IPS DF 4.7 (cell line): ENCODE measurements at regions not wholly inside any gene's neighbourhood (a gene's known extent, or its start where the extent isn't known, plus 50 kb on each side); places are given as distances from the start of the nearest gene placed in this dataset.
"Not testable (repeated sequence)": the region's sequence is repeated elsewhere in the genome, so short reads cannot be mapped to it uniquely, and the experiment has no call there.

Experiments used
- DNase-seq: peaks from one replicate; pipeline ENCODE4 v3.0.0-alpha.2; 2013; ENCODE audit warnings: low spot score; ENCODE audit errors: extremely low read depth

DNA sequence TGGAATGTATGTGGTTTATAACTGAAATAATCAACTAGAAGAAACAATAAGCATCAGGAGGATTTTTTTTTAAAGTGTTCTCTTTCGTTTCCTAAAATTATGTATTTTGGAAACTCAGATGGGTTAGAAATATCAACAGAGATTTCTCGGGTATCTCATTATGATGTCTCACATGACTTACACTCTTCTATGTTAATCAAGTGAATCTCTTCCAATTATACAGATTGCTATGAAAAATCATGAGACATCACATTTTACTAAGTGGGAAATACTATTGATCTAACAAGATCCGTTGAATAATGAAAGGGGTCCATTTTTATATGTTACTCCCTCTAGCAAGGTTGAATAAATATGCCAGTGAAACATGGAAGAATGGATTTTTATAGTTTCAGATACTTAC is 54.7 kb upstream of the NRIP1 start:
- no peak for DNase-seq

DNA sequence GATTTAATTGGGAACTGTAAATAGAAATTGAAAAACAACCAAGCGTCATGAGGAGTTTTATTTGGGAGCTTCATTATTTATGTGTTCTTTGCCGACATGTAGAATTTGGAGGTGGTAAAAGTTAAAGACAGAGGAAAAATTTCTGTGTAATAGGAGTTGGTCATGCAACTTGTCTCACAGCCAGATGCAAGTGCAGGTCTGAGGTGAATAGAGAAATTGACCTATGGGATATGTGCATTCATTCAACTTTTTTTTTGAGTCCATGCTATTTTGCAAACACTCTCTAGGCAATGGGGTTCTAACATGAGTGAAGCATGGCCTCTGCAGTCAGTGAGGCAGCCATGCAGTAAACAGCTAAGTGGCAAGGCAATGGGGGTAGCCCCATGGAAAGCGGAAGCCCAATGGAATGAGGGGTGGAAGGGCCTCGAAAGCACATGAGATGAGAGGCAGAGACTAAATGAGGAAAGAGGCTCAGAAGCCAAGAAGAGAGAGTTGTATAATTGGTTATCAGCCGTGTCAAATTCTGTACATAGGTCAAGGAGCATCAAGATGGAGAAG is 56.4 kb upstream of the NRIP1 start:
- no peak for DNase-seq

DNA sequence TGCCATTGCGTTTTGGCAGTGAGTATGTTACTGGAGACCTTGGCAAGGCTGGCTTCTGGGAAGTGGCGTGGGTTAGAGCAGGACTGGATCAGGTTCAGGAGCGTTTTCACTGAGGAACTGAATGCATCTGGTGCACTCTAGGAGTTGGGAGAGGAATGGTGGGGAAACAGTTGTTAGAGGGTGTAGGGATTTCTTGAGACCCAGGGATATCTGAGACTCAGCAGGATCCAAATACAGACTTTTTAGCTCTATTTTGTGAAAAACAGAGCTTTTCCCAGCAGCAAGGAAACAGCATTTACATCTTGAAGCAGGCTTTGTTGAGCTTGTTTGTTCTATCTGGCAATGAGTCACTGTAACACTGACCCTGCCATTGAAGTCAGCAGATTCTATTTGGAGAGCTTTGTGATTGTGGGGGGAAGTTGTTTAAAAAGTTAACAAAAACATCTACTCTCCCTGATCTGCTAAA is 56.9 kb upstream of the NRIP1 start:
- DNase-seq = peak; percentile 28

DNA sequence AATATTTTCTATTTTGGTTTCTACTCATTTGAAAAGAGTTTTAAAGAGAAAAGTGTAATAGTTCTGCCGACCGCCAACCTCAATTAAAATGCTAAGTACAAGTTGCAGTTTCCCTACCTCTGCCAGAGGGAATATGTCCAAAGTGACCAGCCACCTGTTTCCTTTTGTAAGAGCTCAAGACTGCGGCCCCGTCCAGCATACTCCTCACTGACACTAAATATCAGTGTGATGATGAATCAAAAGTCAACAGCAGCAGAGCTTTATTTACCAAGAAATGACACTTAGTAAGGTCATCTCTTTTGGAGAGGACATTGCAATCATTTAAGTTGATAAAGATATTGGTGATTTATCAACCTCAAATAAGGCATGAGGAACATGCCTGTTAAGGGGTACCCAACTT is 57.4 kb upstream of the NRIP1 start:
- no peak for DNase-seq

DNA sequence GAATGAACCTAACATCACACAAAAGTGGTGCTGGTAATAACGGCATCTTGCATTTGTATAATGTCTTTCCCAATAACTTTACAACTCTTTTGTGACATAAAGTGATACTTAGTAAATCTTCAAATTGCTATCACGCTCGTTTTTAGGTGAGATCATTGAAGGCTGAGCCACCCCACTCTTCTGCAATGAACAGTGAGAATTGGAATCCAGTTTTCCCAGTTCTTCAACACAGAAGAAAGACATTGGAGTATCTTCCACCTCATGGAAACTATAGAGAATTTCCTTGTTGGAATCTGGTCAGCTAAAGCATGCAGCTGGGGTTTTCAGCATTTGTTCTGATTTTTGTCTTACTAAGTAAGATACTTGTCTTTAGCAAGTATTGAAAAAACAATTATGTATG is 59.9 kb upstream of the NRIP1 start:
- DNase-seq = no peak

DNA sequence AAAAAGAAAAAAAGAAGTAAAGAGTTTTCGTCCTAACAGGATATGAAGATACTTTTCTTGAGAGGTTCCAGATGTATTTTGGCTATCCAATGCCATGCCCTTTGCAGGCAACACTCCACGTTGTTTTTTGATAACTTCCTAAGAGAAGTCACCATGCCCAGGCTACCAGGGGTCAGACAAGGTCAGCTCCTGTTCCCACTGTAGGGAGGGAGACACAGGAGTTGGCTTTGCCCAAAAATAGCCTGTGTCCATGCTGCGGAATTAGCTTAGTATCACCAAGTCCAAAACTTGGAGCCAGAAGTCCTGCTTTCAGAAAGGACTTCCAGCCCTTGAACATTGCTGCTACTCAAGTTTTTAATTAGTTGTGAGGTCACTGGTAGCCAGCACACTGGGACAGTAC is 62.1 kb upstream of the NRIP1 start:
- no peak for DNase-seq

DNA sequence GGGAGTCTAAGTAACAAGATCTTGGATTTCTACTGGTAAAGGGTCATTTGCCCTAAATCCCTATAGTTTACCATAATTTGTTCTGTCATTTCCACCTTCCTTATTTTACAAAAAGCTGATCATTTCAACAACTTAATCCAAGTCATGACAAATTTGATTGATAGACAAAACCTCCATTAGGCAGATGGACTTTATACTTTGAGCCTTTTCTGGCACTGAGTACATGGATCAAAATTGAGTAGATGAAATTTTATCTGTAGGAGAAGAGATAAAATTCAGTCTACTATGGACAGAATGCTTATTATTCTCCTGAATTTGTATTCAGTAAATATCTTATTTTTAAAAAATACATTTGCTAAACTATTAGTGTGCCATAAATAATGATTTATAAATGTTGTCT is 62.6 kb upstream of the NRIP1 start:
- no peak for DNase-seq

DNA sequence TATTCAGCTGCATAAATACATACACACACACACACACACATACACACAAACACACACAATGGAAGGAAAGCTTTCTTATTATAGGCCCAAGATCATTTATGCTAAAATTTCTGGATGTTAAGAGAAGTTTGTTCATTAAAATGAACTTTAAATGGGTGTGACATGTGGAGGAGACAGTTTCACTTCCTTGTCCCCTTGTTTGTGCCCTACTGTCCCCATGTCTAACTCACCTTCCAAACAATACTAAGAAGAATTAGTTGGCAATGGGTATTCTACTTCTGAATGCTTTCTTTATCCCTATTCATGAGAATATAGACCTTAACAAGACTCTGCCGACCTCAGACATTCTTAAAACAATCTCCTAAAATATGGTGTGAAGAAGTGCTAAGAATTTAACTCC is 63.5 kb upstream of the NRIP1 start:
- DNase-seq = no peak

DNA sequence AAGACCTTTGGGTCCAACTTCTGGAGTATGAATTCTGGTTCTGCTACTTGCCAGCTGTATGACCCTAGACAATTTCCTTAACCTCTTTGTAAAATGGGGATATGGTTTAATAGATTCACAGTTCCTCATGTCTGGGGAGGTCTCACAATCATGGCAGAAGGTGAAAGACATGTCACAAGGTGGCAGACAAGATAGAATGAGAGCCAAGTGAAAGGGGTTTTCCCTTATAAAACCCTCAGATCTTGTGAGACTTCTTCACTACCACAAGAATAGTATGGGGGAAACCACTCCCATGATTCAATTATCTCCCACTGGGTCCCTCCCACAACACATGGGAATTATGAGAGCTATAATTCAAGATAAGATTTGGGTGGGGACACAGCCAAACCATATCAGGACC is 63.9 kb upstream of the NRIP1 start:
- not testable (repeated sequence) for DNase-seq

DNA sequence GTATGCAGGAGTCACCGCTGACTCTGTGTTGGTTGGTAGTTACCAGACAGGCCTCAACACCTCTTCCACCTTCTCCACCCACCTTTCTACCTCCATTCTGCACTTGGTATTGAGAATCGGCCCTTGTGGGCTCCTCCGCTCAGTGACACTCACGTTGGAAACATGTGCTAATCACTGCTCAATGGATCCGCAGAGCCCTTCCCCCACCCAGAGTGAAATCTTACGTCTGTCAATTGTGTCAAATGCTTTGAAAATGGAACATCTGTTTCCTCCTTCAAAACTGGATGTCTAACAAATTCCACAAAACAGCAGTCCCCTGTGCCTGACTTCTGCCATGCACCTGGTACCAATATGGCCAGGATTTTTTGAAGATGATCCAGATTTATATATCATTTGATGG is 65.5 kb upstream of the NRIP1 start:
- no peak for DNase-seq

DNA sequence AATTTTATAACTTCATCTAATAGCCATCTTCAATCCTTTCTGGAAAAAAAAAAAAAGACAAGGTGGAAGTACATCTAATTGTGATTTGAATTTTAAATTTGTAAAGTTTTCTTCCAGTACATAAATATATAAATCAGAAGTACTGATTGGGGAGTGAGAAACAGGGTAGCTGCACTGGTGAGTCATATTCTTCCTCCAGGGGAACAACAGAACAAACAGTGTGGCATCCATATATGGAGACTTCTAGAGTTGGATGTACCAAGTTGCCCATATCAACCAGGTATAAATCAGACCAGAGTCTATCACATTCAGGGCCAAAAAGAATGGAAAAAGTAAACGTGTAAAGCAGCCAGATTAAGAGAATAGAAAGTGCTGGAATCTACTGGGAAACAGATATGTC is 66.0 kb upstream of the NRIP1 start:
- DNase-seq = no peak

DNA sequence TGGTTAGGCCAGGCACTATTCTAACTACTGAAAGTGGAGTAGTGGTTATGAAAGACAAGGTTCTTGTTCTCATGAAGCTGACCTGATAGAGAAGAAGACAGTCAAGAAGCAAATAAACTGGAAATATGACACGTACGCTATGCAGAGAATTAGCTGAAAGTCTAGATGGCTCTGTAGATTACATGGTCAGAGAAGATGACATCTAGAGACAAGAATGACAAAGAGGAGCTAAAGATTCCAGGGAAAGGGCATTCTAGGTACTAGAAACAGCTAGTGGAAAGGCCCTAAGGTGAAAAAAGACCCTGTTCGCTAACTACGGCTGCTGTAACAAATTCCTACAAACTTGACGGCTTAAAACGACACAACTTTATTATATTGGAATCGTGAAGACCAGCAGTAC is 68.0 kb upstream of the NRIP1 start:
- DNase-seq = no peak

DNA sequence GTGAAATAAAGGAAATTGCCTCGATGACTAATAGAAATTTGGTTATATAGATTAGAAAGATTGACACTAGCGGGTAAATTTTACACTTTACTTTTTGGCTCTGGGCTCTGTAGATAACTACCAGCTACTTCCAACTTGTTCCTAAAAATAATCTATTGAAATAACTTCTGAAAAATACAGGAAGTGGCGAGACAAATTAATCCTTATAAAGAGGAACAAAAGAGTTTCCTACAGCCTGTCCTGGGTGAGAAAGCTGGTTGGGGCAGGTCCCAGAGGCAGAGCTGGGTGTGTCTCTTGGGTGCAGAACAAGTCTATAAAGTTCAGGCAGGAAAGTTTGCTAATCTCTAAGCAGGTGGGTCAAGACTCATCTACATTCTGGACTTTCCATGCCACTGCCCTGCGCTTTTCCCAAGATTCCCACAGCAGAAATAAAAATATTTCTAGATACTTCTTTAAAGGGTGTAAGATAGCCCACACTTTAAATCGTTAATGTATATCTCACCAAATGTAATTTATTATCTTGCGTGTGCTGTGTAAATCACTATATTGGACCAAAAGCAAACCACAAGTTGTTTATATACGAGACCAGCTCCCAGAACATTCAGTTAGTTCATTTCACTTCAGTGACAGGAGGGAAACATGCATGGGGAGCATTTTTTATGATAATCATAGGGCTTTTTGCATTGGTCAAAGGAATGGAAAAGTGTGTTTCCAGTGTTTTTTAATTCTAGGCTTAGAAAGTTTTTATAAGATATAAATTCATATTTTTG is 70.1 kb upstream of the NRIP1 start:
- no peak for DNase-seq

DNA sequence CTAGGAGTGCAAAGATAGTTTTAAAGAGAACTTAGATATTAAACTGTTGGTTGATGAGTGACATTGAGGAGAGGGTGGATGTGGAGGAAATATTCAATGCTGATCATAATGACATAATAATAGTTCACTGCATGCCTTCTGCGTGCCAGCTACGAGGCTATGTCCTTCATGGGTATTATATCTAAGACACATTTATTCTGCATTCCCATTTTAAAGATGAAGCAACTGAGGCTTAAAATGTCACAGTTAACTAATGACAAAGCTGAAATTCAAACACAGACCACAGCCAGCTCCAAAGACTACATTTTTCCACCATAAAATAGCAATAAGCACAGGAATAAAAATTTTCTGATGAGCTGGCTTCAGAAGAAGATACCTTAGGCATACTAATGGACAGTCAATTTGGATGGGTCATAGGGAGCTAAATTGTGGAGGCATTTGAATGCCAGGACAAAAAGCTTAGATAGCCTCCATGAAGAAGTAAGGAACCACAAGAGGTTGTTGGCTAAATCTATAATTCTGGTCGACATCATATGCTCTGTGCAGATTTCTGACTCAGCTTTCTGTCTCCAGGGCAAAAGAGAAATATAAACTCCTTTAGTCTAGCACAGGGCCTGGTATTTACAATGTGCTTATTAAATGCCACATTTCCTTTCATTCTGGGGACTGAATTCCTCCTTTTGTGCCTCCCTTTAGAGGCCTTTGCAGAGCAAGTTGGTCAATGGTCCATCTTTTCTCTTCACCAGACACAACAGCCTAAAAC is 71.2 kb upstream of the NRIP1 start:
- no peak for DNase-seq

DNA sequence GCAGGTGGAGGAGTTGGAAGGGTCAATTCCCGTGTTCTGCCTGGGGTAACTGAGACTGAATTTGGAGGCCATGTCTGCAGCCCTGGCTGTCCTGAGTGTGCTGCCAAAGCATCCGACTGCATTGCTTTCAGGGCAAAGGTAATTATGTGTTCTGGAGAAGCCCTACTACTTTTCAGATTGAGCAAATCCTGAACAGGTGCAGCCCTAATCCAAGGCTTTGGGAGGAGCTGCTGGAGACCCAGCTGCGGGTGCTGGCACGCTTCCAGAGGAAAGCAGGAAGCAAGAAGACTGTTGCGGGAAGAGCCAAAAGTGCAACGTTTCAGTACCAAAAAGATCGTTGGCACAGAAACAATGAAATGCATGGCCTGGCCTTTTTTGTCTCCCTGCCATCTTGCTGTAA is 73.7 kb upstream of the NRIP1 start:
- DNase-seq = no peak

DNA sequence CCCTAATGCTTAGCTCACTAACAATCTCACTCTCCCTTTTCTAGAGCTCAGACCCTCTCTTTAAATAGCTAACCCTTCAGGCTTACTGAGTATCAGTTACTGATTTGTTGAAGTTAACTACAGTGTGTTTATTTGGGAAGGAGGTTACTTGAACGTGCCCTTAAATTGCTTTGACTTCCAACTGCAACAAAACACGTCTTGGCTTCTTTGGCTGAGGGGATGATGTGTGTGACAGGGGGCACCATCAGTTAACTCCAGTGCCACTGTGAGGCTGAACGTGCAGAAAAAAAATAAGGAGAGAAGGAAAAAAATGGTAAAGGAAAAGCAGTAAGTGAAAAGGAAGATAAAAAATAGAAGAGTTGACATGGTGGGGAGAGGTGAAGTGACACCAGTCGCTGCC is 75.1 kb upstream of the NRIP1 start:
- no peak for DNase-seq

DNA sequence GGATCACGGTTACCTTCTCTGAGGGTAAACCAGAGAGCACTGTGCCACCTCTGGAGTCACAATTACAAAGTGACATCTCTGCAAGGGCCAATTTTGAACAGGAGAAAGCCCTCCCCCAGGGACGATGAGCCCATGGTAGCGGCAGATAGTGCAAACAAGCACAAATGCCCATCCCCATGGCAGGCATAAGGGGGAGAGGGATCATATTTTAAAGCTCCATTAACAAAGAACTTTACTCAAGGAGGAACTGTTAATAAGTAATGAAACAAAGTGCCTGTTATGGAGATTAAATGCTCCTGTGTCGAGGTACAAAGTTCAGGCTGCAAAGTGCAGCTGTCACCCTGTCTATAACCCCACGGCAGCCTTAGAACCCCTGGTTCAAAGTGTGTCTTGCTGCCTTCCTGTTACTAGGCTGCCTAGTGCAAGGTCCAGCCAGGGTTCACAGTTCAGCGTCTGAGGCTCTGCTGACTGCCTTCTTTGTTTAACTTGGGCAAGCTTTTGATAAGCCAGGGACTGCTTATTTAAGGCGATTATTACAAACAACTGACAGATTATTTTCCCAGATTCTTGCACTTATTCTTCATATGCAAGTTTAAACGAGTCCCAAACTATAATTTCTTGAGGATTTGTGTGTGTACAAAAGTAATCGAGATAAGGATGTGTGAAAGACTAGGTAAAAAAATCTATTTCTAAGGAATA is 75.7 kb upstream of the NRIP1 start:
- DNase-seq = no peak

DNA sequence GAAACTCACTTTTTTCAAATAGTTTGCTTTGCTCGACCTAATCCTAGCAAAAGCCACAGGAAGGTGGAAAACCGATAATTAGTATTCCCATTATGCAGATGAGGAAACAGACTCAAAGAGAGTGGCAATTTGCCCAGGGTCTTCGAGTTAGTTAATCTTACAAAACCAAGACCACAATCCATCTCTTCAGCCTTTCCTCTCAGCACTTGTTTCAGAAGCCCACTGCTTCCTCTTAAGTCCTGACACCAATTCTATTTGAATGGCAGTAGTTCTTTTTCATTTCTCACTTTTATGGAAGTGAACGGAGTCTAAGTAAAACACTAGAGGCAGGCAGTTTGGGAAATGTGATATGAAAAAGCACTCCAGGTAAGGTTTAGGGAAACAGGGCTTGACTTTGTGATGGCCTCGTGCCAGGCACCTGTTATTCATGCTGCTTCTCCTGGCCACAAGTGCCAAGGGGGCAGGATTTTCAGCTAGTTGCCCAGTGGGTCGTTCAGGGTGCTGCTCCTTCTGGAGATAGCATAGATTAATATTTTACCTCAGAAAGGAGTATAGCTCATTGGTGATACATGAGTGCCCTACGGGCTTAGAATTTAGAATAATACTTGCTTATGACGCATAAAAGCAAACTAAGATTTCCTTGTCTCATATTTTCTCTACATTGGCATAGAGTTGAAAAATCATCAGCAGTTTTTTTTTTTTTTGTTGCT is 76.6 kb upstream of the NRIP1 start:
- DNase-seq = no peak

DNA sequence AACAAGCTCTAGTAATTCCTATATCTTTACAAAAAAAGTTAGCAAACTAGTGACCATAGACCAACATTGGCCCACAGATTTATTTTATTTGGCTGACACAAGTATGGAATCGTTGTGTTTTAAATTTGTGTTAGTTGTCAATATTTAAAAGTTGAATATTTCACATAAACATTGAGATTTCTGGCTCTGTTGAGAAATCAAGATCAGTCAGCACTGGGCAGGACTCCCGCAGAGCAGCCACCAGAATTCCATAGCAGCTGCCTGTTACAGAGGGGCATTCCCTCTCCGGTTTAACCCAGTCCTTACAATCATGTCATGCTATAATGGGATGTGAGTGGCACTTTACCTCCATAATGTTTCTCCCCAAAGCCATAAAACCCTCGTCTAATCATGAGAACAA is 79.2 kb upstream of the NRIP1 start:
- DNase-seq = no peak

DNA sequence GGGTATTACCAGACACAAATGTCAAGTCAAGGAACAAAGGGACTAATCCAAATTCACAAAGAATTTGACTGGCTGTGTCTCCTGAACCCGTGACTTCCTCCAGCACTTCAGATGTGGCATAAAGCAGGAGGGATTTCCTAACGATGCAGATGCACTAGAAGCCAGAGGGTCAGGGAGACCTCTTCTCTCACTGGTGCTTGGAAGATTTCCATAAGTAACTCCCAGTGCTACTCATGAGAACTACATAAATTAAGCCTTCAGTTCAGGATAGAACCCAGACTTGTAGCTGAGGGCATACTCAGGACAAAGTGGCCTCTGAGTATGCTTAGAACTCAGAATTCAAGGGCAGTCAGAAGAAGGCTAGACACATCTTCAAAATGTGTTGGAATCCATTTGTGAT is 83.6 kb upstream of the NRIP1 start:
- DNase-seq = no peak

DNA sequence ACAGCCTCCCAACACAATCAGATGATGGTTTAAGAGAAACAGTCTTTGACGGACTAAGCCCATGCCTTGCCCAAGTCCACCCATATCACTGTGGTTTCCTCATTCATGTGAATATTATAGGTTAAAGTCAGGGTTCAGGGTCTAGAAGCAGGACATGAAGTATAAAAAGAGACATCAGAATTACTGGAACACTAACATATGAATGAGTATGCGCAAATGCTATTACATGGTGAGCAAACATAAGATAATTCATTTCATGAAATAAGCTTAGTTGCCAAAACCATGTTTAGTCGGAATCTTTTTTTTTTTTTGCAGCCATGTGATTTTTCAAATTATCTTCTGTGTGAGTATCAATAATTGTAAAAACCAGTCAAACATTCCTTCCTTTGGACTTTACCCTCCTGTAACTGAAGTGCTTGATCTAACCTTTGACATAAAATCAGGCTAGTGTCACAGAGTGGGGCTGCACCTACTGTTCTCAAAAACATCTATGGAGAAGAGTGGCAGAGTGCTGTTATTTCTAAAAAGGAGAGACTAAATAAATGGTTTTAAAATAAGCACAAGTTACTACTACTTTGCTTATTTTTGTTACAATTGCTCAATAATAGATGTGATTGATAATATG is 84.9 kb upstream of the NRIP1 start:
- DNase-seq = no peak
